Heart right ventricle (tissue), 16 donors: ENCODE measurements at regions not wholly inside any gene's neighbourhood (a gene's known extent, or its start where the extent isn't known, plus 50 kb on each side); places are given as distances from the start of the nearest gene placed in this dataset.
A peak's percentile ranks its signal among the peaks of the same experiment; 100 is the strongest.

Experiments used
- ATAC-seq, 8 donors: fragments of 200-7000 bp; cut with Tn5 transposase; one replicate each; pipeline ENCODE4 v1.9.1; 2020; ENCODE audit warnings: mild to moderate bottlenecking in 8 of 8, moderate library complexity in 8 of 8, moderate number of reproducible peaks in 1 of 8
- DNase-seq, 2 donors: peaks; one replicate each; pipeline ENCODE4 v3.0.0-alpha.2; 2020
- H3K27ac ChIP-seq, 10 donors: fragments of 200-600 bp; sonication (generic) in 2 of 10; one replicate each; pipeline versions ENCODE4 v1.5.0 to v1.8.0; 2020 to 2022; ENCODE audit warnings: mild to moderate bottlenecking in 3 of 10
- H3K27me3 ChIP-seq, 7 donors: fragments of 200-600 bp; one replicate each; pipeline ENCODE4 v1.8.0; 2021 to 2022; ENCODE audit warnings: mild to moderate bottlenecking in 2 of 7
- H3K36me3 ChIP-seq, 9 donors: fragments of 200-600 bp; sonication (generic) in 1 of 9; one replicate each; pipeline versions ENCODE4 v1.5.0 to v1.8.0; 2020 to 2022; ENCODE audit warnings: mild to moderate bottlenecking in 2 of 9
- H3K4me1 ChIP-seq, 9 donors: fragments of 200-600 bp; sonication (generic) in 1 of 9; one replicate each; pipeline versions ENCODE4 v1.5.0 to v1.8.0; 2020 to 2022; ENCODE audit warnings: mild to moderate bottlenecking in 4 of 9
- H3K4me3 ChIP-seq, 10 donors: fragments of 200-600 bp; sonication (generic) in 2 of 10; one replicate each; pipeline versions ENCODE4 v1.5.0 to v1.8.0; 2020 to 2022; ENCODE audit warnings: mild to moderate bottlenecking in 7 of 10, moderate library complexity in 2 of 10
- H3K9me3 ChIP-seq, 11 donors: fragments of 200-600 bp in 10 of 11; sonication (generic) in 2 of 11; one replicate each; pipeline versions ENCODE4 v1.5.0 to v1.8.0; 2013 to 2022; ENCODE audit warnings: mild to moderate bottlenecking in 2 of 11, control low read depth in 1 of 11, moderate library complexity in 1 of 11
- CTCF ChIP-seq, 9 donors: fragments of 200-600 bp; sonication (generic) in 2 of 9; IDR thresholded peaks; one replicate each; pipeline versions ENCODE4 v1.5.0 to v1.8.0; 2021 to 2022; ENCODE audit warnings: antibody characterized with exemption in 9 of 9, mild to moderate bottlenecking in 5 of 9, moderate library complexity in 1 of 9
- WGBS, 2 donors: extraction: QIAGEN DNeasy Blood & Tissue Kit; methylation state at CpG; one replicate each; pipeline ENCODE4 v1.1.7; 2013; ENCODE audit warnings: inconsistent platforms in 1 of 2; 5-methylcytosine and 5-hydroxymethylcytosine counted together
- intact Hi-C, 10 donors: fragments of 100-400 bp; cut with DNase I; formaldehyde crosslinking; loops; one replicate each; pipeline versions ENCODE4 v1.11.1 to v1.14.2; 2022
- donor health status: Arrhythmogenic right ventricular cardiomyopathy.
- donor health status: ischemic (EF 13 %, LVEDD 7.1; RV severe dilation, severe dysfunction).
- donor health status: healthy with polysubstance abuse.
- donor health status: DM: no; HTN: yes; CAD: no.
- donor health status: DM: no; HTN: no; CAD: no.
- donor health status: ischemic (EF 25% LVEDD 6.9; RV normal size, moderate dysfunction).
- donor health status: ischemic (EF 25% LVEDD 5.7; RV mildly dilated, moderate dysfunction).
- donor health status: healthy.
- donor health status: DM: yes; HTN: yes; CAD: no.
- donor health status: Ischemic cardiomyopathy.
- donor health status: ischemic (EF 35%, LVEDD 5.7; RV mildly dilated, moderate dysfunction).
- donor health status: nonischemic (EF 11% LVEDD 7.7; RV severe dilation, severe dysfunction).
- donor health status: DM: yes; HTN: yes; CAD: no.
- donor health status: PGD.
- donor health status: ischemic (EF 29% LVEDD 5.4; RV normal size, mild dysfunction).
- donor health status: nonischemic (EF 23%, LVEDD 6.1; RV moderate dilation, normal function).

GRCh38 chr2:172162225-172162733 lies 59.6 kb upstream of the DLX2 start:
- Histone ChIP-seq H3K27ac (no peak overlapping the region), H3K4me3 (no peak overlapping the region), H3K9me3 (peaks cover 0 to 21% (median 7%) of the 10 kb centered on the region in 11 donors), H3K36me3 (no peaks in the 10 kb centered on the region), H3K4me1 (no peaks in the 10 kb centered on the region), H3K27me3 (peaks cover 0 to 18% (median 0%) of the 10 kb centered on the region in 7 donors)
- TF ChIP-seq CTCF (IDR thresholded peaks at IDR 0.05), result no peak
- WGBS, 2 donors, result 83 to 84% methylated on average over 7 of the region's 7 CpGs
- ATAC-seq (peak in 1 of 8 donors; percentile 22), DNase-seq (no peak)
- intact Hi-C loops, result no loop called here

- no peak overlapping the region for H3K4me3 ChIP-seq
- no peak overlapping the region for H3K27ac ChIP-seq
- peaks cover 0 to 13% (median 0%) of the 10 kb centered on the region in 7 donors for H3K27me3 ChIP-seq
- no peaks in the 10 kb centered on the region for H3K4me1 ChIP-seq
- H3K9me3 ChIP-seq, result peaks cover 0 to 21% (median 7%) of the 10 kb centered on the region in 11 donors
- H3K36me3 ChIP-seq, result no peaks in the 10 kb centered on the region
- TF ChIP-seq CTCF (IDR thresholded peaks at IDR 0.05), result no peak
- ATAC-seq, result peak in 2 of 8 donors; percentile 11 to 21
- WGBS, 2 donors, result 94 to 96% methylated on average over 9 of the region's 9 CpGs
- no peak for DNase-seq
- intact Hi-C loops, result no loop called here
Measured at GRCh38 chr2:172162739-172163336, 60.1 kb upstream of the DLX2 start.

GRCh38 chr2:172168917-172169346 lies 66.2 kb upstream of the DLX2 start:
- Histone ChIP-seq H3K4me1 (peaks cover 0 to 13% (median 7%) of the 10 kb centered on the region in 9 donors), H3K9me3 (no peaks in the 10 kb centered on the region), H3K36me3 (no peaks in the 10 kb centered on the region), H3K27ac (no peak overlapping the region), H3K4me3 (no peak overlapping the region), H3K27me3 (peaks cover 0 to 22% (median 8%) of the 10 kb centered on the region in 7 donors)
- no peak for TF ChIP-seq CTCF (IDR thresholded peaks at IDR 0.05)
- ATAC-seq, result no peak
- intact Hi-C loops, result no loop called here
- 71 to 85% methylated on average over 3 of the region's 3 CpGs for WGBS, 2 donors
- no peak for DNase-seq

GRCh38 chr2:172169611-172170010 lies 66.9 kb upstream of the DLX2 start:
- Histone ChIP-seq H3K36me3 (no peaks in the 10 kb centered on the region), H3K27me3 (peaks cover 0 to 22% (median 8%) of the 10 kb centered on the region in 7 donors), H3K9me3 (no peaks in the 10 kb centered on the region), H3K27ac (no peak overlapping the region), H3K4me1 (peaks cover 0 to 13% (median 7%) of the 10 kb centered on the region in 9 donors), H3K4me3 (no peak overlapping the region)
- ATAC-seq, result no peak
- no peak for TF ChIP-seq CTCF (IDR thresholded peaks at IDR 0.05)
- DNase-seq, result no peak
- intact Hi-C loops, result loop anchor here in 6 of 10 donors (2.0 to 10.0 kb wide), 5 partner anchors 293 to 535 kb away; no protein-coding TSS in a partner anchor
